ENCODE measurements at regions not wholly inside any gene's neighbourhood (a gene's known extent, or its start where the extent isn't known, plus 50 kb on each side); places are given as distances from the start of the nearest gene placed in this dataset.

- no peak for TF ChIP-seq CTCF (conservative IDR thresholded peaks at IDR 0.05; ENCODE audit: low read depth, low read length)
- H3K36me3 ChIP-seq (ENCODE audit: insufficient read depth): no peaks in the 10 kb centered on the region
- no peaks in the 10 kb centered on the region for H3K4me1 ChIP-seq (ENCODE audit: low read depth, poor library complexity, severe bottlenecking)
- H3K4me3 ChIP-seq (IDR thresholded peaks at IDR 0.05; ENCODE audit: insufficient read depth, low read depth, low read length): no peak overlapping the region
- H2AFZ ChIP-seq (ENCODE audit: low read depth): no peak overlapping the region
- H3K27me3 ChIP-seq (ENCODE audit: insufficient read depth, low read depth): no peaks in the 10 kb centered on the region; the same call in 1 of the 2 replicates
- no peak overlapping the region for H3K27ac ChIP-seq
- H3K4me2 ChIP-seq: no peak overlapping the region
- H3K9ac ChIP-seq: no peak overlapping the region
- no peaks in the 10 kb centered on the region for H4K20me1 ChIP-seq (ENCODE audit: insufficient read depth)
- no peaks in the 10 kb centered on the region for H3K79me2 ChIP-seq (ENCODE audit: insufficient read depth, low read depth)
Measured at GRCh38 chr1:30196872-30197638, 526.3 kb downstream of the MATN1 start.

- Histone ChIP-seq H3K4me1 (ENCODE audit: low read depth, poor library complexity, severe bottlenecking) (no peaks in the 10 kb centered on the region), H3K36me3 (ENCODE audit: insufficient read depth) (no peaks in the 10 kb centered on the region), H3K27me3 (ENCODE audit: insufficient read depth, low read depth) (no peaks in the 10 kb centered on the region; the same call in 1 of the 2 replicates), H3K79me2 (ENCODE audit: insufficient read depth, low read depth) (no peaks in the 10 kb centered on the region), H2AFZ (ENCODE audit: low read depth) (no peak overlapping the region), H4K20me1 (ENCODE audit: insufficient read depth) (no peaks in the 10 kb centered on the region), H3K9ac (no peak overlapping the region), H3K4me2 (no peak overlapping the region), H3K27ac (no peak overlapping the region), H3K4me3 (IDR thresholded peaks at IDR 0.05; ENCODE audit: insufficient read depth, low read depth, low read length) (no peak overlapping the region)
- no peak for TF ChIP-seq CTCF (conservative IDR thresholded peaks at IDR 0.05; ENCODE audit: low read depth, low read length)
Measured at GRCh38 chr1:30196457-30196856, 526.9 kb downstream of the MATN1 start.

- Histone ChIP-seq H3K27ac (no peak overlapping the region), H3K4me2 (no peak overlapping the region), H3K4me1 (ENCODE audit: low read depth, poor library complexity, severe bottlenecking) (no peaks in the 10 kb centered on the region), H3K9ac (no peak overlapping the region), H4K20me1 (ENCODE audit: insufficient read depth) (no peaks in the 10 kb centered on the region), H3K4me3 (IDR thresholded peaks at IDR 0.05; ENCODE audit: insufficient read depth, low read depth, low read length) (no peak overlapping the region), H2AFZ (ENCODE audit: low read depth) (no peak overlapping the region), H3K27me3 (ENCODE audit: insufficient read depth, low read depth) (no peaks in the 10 kb centered on the region; the same call in 1 of the 2 replicates), H3K79me2 (ENCODE audit: insufficient read depth, low read depth) (no peaks in the 10 kb centered on the region), H3K36me3 (ENCODE audit: insufficient read depth) (no peaks in the 10 kb centered on the region)
- TF ChIP-seq CTCF (conservative IDR thresholded peaks at IDR 0.05; ENCODE audit: low read depth, low read length): no peak
Measured at GRCh38 chr1:30195424-30196134, 527.8 kb downstream of the MATN1 start.

GRCh38 chr1:30194741-30195423 is 528.5 kb downstream of the MATN1 start:
- no peaks in the 10 kb centered on the region; the same call in 1 of the 2 replicates for H3K27me3 ChIP-seq (ENCODE audit: insufficient read depth, low read depth)

More at GRCh38 chr1:30194741-30195423, 528.5 kb downstream of the MATN1 start:
- Histone ChIP-seq H3K4me3 (IDR thresholded peaks at IDR 0.05; ENCODE audit: insufficient read depth, low read depth, low read length) (no peak overlapping the region), H3K4me2 (no peak overlapping the region), H3K9ac (no peak overlapping the region), H3K79me2 (ENCODE audit: insufficient read depth, low read depth) (no peaks in the 10 kb centered on the region), H4K20me1 (ENCODE audit: insufficient read depth) (no peaks in the 10 kb centered on the region), H2AFZ (ENCODE audit: low read depth) (no peak overlapping the region), H3K27ac (no peak overlapping the region), H3K4me1 (ENCODE audit: low read depth, poor library complexity, severe bottlenecking) (no peaks in the 10 kb centered on the region), H3K36me3 (ENCODE audit: insufficient read depth) (no peaks in the 10 kb centered on the region)
- no peak for TF ChIP-seq CTCF (conservative IDR thresholded peaks at IDR 0.05; ENCODE audit: low read depth, low read length)

Data from KMS-11 (cell line).